Erythroblast (primary cell): ENCODE measurements at regions not wholly inside any gene's neighbourhood (a gene's known extent, or its start where the extent isn't known, plus 50 kb on each side); places are given as distances from the start of the nearest gene placed in this dataset.

ENCODE experiments used
- GATA1 ChIP-seq: IDR thresholded peaks from 2 replicates; pipeline ENCODE4 v1.6.1; 2011; ENCODE audit warnings: low read depth, mild to moderate bottlenecking, control low read depth, low read length, moderate library complexity
- POLR2A ChIP-seq: IDR thresholded peaks from 2 replicates; pipeline ENCODE4 v1.6.1; 2011; ENCODE audit warnings: mild to moderate bottlenecking, low read length

DNA sequence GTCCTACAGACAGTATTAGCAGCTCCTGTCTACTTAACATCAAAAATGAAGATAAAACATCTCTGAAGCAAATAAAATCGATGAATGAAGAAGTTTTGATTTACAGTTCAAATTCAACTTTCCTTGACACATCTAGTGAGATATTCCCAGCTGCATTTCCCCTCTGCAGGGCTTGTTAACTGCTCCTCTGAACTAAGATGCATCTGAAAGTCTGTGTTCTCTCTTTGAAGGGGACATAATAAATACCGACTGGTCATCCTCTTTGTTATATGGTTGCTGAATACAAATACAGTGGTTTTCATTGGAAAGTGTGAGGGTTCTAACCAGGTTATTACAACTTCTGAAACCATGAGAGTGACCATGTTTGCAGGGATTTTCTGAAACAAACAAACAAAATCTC, 266.4 kb upstream of the SLC16A7 start:
- TF ChIP-seq POLR2A (no peak), GATA1 (no peak)
